GM21367 (cell line): ENCODE measurements at regions not wholly inside any gene's neighbourhood (a gene's known extent, or its start where the extent isn't known, plus 50 kb on each side); places are given as distances from the start of the nearest gene placed in this dataset.

ENCODE experiments used
- ATAC-seq: cut with Tn5 transposase; IDR thresholded peaks from one replicate; pipeline ENCODE4 v1.9.1; 2021; ENCODE audit not compliant: unreplicated experiment

GRCh38 chr3:10759495-10759894 lies 56.5 kb upstream of the SLC6A11 start:
- ATAC-seq = no peak

GRCh38 chr3:10760199-10760598 lies 55.8 kb upstream of the SLC6A11 start:
- no peak for ATAC-seq

- no peak for ATAC-seq
Measured at GRCh38 chr3:10761583-10761982, 54.4 kb upstream of the SLC6A11 start.

GRCh38 chr3:10762116-10762515 lies 53.9 kb upstream of the SLC6A11 start:
- ATAC-seq = no peak

GRCh38 chr3:10762611-10763247 lies 53.3 kb upstream of the SLC6A11 start:
- no peak for ATAC-seq

- ATAC-seq = no peak
Measured at GRCh38 chr3:10763248-10763620, 52.8 kb upstream of the SLC6A11 start.

GRCh38 chr3:10763817-10764258 lies 52.2 kb upstream of the SLC6A11 start:
- no peak for ATAC-seq

GRCh38 chr3:10764259-10765051 lies 51.6 kb upstream of the SLC6A11 start:
- no peak for ATAC-seq

- no peak for ATAC-seq
Measured at GRCh38 chr3:10766049-10766705, 49.9 kb upstream of the SLC6A11 start.
